ENCODE measurements at regions not wholly inside any gene's neighbourhood (a gene's known extent, or its start where the extent isn't known, plus 50 kb on each side); places are given as distances from the start of the nearest gene placed in this dataset.

DNA sequence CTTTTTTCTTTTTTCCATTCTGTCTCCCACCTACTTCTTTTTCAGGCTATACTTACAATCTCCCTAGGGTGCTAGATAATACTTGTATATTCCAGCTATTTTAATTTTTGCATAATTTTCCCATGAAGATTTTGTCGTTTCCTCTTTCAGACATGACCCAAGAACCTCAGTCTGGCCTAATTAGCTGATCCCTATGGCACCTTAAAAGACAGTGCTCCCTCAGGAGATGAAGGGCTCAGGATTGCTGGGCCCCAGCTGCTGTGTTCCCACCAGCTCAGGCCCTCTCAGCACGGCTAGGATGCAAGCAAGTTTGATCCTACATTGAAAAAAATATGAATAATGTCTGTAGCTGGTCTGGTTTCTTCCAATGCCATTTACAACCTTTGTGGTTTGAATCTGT lies 55.0 kb upstream of the RGS5 start:
- no peak overlapping the region for H3K4me3 ChIP-seq (ENCODE audit: low read depth, low read length)
- no peak for DNase-seq (ENCODE audit: low read depth)

DNA sequence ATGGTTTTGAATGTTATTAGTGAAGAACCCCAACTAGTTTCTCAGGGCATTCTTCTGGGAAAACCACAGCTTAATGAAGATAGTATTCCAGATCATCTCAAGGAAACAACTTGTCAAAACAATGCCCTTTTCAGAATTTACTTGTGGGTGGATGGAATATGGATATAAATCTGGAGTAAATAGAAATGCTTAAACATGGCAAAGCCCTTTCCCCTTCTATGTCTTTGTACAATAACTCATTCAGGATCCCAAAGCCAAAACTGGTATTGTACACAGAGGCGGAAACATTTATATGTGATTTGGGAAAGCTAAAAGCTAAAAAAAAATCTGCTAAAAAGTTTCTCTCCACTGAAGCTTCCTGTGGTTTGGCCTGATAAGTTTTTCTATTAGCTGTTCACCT lies 55.5 kb upstream of the RGS5 start:
- peak; percentile 1 for DNase-seq (ENCODE audit: low read depth)
- H3K4me3 ChIP-seq (ENCODE audit: low read depth, low read length): no peak overlapping the region

DNA sequence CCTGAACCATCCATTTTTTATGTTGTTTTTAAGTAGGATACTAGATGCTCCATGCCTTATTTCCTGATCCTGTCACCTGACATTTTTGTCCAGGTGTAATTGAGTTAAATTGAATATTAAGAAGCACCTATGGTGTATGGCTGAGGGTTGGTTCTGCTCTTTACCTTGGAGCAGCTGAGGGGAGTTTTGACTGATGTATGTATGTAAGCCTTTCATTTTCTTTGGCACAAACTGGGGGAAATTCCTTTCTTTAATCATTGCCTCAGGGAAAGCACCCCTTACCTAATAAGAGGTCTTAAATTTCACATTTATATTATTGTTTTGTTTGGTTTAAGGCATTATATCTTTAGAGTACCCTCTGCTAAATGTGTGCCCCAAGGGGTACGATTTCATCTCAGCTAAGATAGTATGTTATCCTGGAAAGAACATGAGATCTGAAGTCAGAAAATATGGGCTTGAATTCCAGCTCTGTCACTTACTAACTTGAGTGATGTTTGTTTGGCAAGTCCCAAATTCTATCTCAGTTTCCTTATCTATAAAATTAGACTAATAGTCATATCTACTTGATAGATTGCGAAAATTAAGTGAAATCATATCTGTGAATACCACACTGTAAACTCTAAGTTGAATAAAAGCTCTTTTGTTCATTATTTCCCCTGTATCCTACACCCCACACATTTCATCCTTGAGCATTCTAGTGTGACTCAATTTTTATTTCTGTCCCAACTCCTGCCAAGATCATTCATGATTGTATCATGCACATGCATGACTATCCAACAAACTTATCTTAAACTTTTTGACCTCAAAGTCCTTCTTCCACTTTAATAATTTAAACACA lies 57.7 kb upstream of the NUF2 start:
- no peak overlapping the region for H3K4me3 ChIP-seq (ENCODE audit: low read depth, low read length)
- DNase-seq (ENCODE audit: low read depth): no peak

DNA sequence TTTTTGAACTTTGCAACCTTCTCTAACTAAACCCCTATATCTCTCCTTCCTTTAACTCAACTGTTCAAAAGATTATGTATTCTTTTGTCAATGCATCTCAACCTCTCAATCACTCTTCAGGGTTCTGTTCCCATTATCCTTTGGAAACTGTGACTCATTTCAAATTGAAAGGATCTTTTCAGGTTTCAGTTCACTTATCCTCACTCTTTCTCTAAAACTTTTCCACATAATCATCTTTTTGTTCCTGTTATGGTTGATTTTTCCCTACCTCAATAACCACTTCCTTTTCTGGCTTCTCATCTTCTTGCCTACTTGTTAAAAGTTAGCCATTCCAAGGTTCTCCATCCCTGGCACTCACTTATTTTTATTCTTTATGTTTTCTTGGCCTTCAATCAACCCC lies 56.2 kb upstream of the NUF2 start:
- no peak for DNase-seq (ENCODE audit: low read depth)
- no peak overlapping the region for H3K4me3 ChIP-seq (ENCODE audit: low read depth, low read length)

DNA sequence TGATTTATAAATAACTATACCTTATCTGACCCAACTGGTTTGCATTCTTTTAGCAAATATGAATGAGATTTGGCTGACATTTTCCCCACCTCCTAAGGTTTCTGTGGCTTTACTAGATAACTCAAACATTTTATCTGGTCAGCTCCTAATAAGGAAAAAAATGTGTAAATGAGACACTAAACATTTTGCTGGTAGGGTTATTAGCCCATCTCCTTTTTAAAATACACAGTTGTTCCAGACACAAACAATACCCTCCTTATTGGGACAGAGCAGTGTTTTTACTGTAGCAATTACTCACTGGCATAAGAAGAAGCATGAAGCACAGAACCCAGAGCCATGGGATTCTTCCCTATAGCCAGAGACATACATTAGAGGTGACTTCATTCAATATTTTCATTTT lies 53.8 kb upstream of the NUF2 start:
- no peak for DNase-seq (ENCODE audit: low read depth)
- H3K4me3 ChIP-seq (ENCODE audit: low read depth, low read length): no peak overlapping the region

DNA sequence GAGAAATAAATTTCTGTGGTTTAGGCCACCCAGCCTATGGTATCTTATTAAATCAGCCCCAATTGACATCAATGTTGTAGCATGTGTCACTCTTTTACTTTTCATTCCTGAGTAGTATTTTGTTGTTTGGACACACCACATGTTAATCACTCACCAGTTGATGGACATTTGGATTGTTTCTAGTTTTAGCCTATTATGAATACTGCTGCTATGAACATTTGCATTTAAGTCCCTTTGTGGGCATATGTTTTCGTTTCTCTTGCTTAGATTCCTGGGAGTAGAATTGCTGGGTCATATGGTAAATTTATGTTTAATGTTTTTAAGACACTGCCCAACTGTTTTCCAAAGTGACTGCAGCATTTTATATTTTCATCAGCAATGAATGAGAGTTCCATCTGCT lies 50.2 kb upstream of the NUF2 start:
- DNase-seq (ENCODE audit: low read depth): no peak

More for the DNA sequence above, 50.2 kb upstream of the NUF2 start:
- H3K4me3 ChIP-seq (ENCODE audit: low read depth, low read length): no peak overlapping the region

Data from skeletal muscle cell (primary cell).